H1 (cell line): ENCODE measurements at regions not wholly inside any gene's neighbourhood (a gene's known extent, or its start where the extent isn't known, plus 50 kb on each side); places are given as distances from the start of the nearest gene placed in this dataset.

Source experiments
- CTCF ChIA-PET: fragments of 300-600 bp; sonication (Branson Sonifier 250); formaldehyde crosslinking; loops from one replicate; lab custom pipeline; 2021; ENCODE audit not compliant: partially characterized antibody; lab: Charles Lee
- POLR2A ChIA-PET: fragments of 300-600 bp; sonication (Branson Sonifier 250); formaldehyde crosslinking; loops from one replicate; lab custom pipeline; 2021; ENCODE audit warnings: inconsistent platforms; ENCODE audit not compliant: partially characterized antibody; lab: Charles Lee
- DNase-seq, 2 experiments: peaks; one replicate each; pipeline versions ENCODE4 v3.0.0 to v3.0.0-alpha.2; 2010 to 2022; ENCODE audit warnings: low spot score in 2 of 2, low read depth in 1 of 2, mixed read lengths in 1 of 2
- FAIRE-seq: peaks from 2 replicates; lab custom pipeline; 2011; peaks lifted over from hg19 to GRCh38; lab: Jason Lieb, UNC
- H2AFZ ChIP-seq: 2 replicates; pipeline ENCODE4 v1.8.1; 2012; ENCODE audit warnings: low read length, inconsistent platforms
- H2AK5ac ChIP-seq: 2 replicates; pipeline ENCODE4 v1.6.1; 2013; ENCODE audit warnings: low read depth, low read length
- H2BK120ac ChIP-seq: replicated peaks from 2 replicates; pipeline ENCODE3; 2013; ENCODE audit warnings: low read depth, low read length, inconsistent platforms
- H2BK12ac ChIP-seq: 2 replicates; pipeline ENCODE4 v1.6.1; 2013; ENCODE audit warnings: low read depth, low read length
- H2BK15ac ChIP-seq: 2 replicates; pipeline ENCODE4 v1.6.1; 2013; ENCODE audit warnings: low read length
- H2BK20ac ChIP-seq: 2 replicates; pipeline ENCODE4 v1.6.1; 2013; ENCODE audit warnings: low read length
- H2BK5ac ChIP-seq: 2 replicates; pipeline ENCODE4 v1.6.1; 2013; ENCODE audit warnings: low read depth, low read length
- H3K14ac ChIP-seq: 2 replicates; pipeline ENCODE4 v1.6.1; 2013; ENCODE audit warnings: inconsistent platforms; ENCODE audit not compliant: insufficient read length
- H3K18ac ChIP-seq: 2 replicates; pipeline ENCODE4 v1.6.1; 2013; ENCODE audit warnings: low read length; ENCODE audit errors: extremely low read depth
- H3K23ac ChIP-seq: 2 replicates; pipeline ENCODE4 v1.6.1; 2013; ENCODE audit warnings: inconsistent platforms; ENCODE audit not compliant: insufficient read length
- H3K23me2 ChIP-seq: 2 replicates; pipeline ENCODE4 v1.6.1; 2013; ENCODE audit warnings: low read depth, low read length
- H3K27ac ChIP-seq: 2 replicates; pipeline ENCODE4 v1.6.1; 2011; ENCODE audit warnings: low read depth, low read length, inconsistent platforms
- H3K27me3 ChIP-seq, 4 experiments: replicated peaks in 1 of 4; 1 replicate in 1 of 4; 2 replicates in 3 of 4; pipeline versions ENCODE4 v1.6.1 to v1.8.1; 2011 to 2013; ENCODE audit warnings: low read length in 3 of 4, mild to moderate bottlenecking in 3 of 4, inconsistent platforms in 2 of 4, mixed read lengths in 2 of 4, moderate library complexity in 1 of 4; ENCODE audit not compliant: control insufficient read depth in 3 of 4, insufficient read depth in 3 of 4; ENCODE audit errors: extremely low read depth in 1 of 4
- H3K36me3 ChIP-seq, 4 experiments: 2 replicates each; pipeline versions ENCODE4 v1.6.1 to v1.8.1; 2011 to 2013; ENCODE audit warnings: mild to moderate bottlenecking in 4 of 4, low read length in 3 of 4, moderate library complexity in 2 of 4, control low read depth in 1 of 4, inconsistent platforms in 1 of 4; ENCODE audit not compliant: insufficient read depth in 4 of 4, control insufficient read depth in 2 of 4
- H3K4ac ChIP-seq: replicated peaks from 2 replicates; pipeline ENCODE3; 2013; ENCODE audit warnings: low read length, low read depth, mixed read lengths, inconsistent platforms; ENCODE audit not compliant: insufficient read length
- H3K4me1 ChIP-seq, 4 experiments: replicated peaks in 1 of 4; 1 replicate in 1 of 4; 2 replicates in 3 of 4; pipeline versions ENCODE4 v1.6.1 to v1.8.1; 2011 to 2013; ENCODE audit warnings: low read length in 3 of 4, inconsistent platforms in 2 of 4, mixed read lengths in 1 of 4; ENCODE audit not compliant: insufficient read depth in 4 of 4, control insufficient read depth in 3 of 4
- H3K4me2 ChIP-seq, 2 experiments: 2 replicates each; pipeline versions ENCODE4 v1.6.1 to v1.8.1; 2011 to 2013; ENCODE audit warnings: low read depth in 2 of 2, low read length in 2 of 2, control low read depth in 1 of 2, inconsistent platforms in 1 of 2, mild to moderate bottlenecking in 1 of 2; ENCODE audit not compliant: insufficient read depth in 1 of 2
- H3K4me3 ChIP-seq, 4 experiments: fragments of 200-600, 300-600 bp in 1 of 4; sonication (generic), shearing (Covaris generic), sonication (Bioruptor Twin) in 1 of 4; 2 replicates each; pipeline versions ENCODE4 v1.5.1 to v1.8.1; 2011 to 2016; ENCODE audit warnings: low read length in 4 of 4, low read depth in 3 of 4, control low read depth in 2 of 4, inconsistent platforms in 2 of 4, mild to moderate bottlenecking in 2 of 4, mixed read lengths in 1 of 4, moderate library complexity in 1 of 4; ENCODE audit not compliant: insufficient read depth in 2 of 4; ENCODE audit errors: extremely low read depth in 1 of 4
- H3K56ac ChIP-seq: replicated peaks from 2 replicates; pipeline ENCODE3; 2013; ENCODE audit warnings: low read depth, mild to moderate bottlenecking, mixed read lengths, low read length, inconsistent platforms; ENCODE audit not compliant: insufficient read length
- H3K79me1 ChIP-seq: 2 replicates; pipeline ENCODE4 v1.6.1; 2013; ENCODE audit warnings: low read depth, low read length, control low read depth
- H3K79me2 ChIP-seq, 2 experiments: 2 replicates each; pipeline versions ENCODE4 v1.6.1 to v1.8.1; 2012 to 2013; ENCODE audit warnings: low read length in 2 of 2, mild to moderate bottlenecking in 2 of 2, inconsistent platforms in 1 of 2; ENCODE audit not compliant: insufficient read depth in 2 of 2, control insufficient read depth in 1 of 2
- H3K9ac ChIP-seq, 4 experiments: replicated peaks in 1 of 4; 1 replicate in 1 of 4; 2 replicates in 3 of 4; pipeline versions ENCODE4 v1.6.1 to v1.8.1; 2011 to 2013; ENCODE audit warnings: low read depth in 3 of 4, low read length in 3 of 4, control low read depth in 2 of 4, mild to moderate bottlenecking in 2 of 4, moderate library complexity in 2 of 4, inconsistent platforms in 1 of 4; ENCODE audit errors: extremely low read depth in 1 of 4
- H3K9me3 ChIP-seq, 2 experiments: 2 replicates each; pipeline versions ENCODE4 v1.6.1 to v1.8.1; 2012 to 2013; ENCODE audit warnings: mild to moderate bottlenecking in 2 of 2, moderate library complexity in 2 of 2, control low read depth in 1 of 2, inconsistent platforms in 1 of 2, low read depth in 1 of 2, low read length in 1 of 2, mixed read lengths in 1 of 2; ENCODE audit not compliant: insufficient read depth in 2 of 2
- H4K20me1 ChIP-seq, 2 experiments: replicated peaks in 1 of 2; 2 replicates each; pipeline versions ENCODE3 to v1.8.1; 2011 to 2013; ENCODE audit warnings: inconsistent platforms in 2 of 2, low read length in 2 of 2, mild to moderate bottlenecking in 1 of 2; ENCODE audit not compliant: insufficient read depth in 2 of 2, control insufficient read depth in 1 of 2
- H4K5ac ChIP-seq: 2 replicates; pipeline ENCODE4 v1.6.1; 2013; ENCODE audit warnings: low read length, low read depth, mixed read lengths, inconsistent platforms; ENCODE audit not compliant: insufficient read length
- H4K8ac ChIP-seq: 2 replicates; pipeline ENCODE4 v1.8.0; 2013; ENCODE audit warnings: mild to moderate bottlenecking, moderate library complexity, low read length, inconsistent platforms; ENCODE audit not compliant: insufficient read depth; ENCODE audit errors: extremely low read depth
- H4K91ac ChIP-seq: replicated peaks from 2 replicates; pipeline ENCODE3; 2013; ENCODE audit warnings: low read length, mixed read lengths, inconsistent platforms; ENCODE audit not compliant: insufficient read length
- FOSL1 ChIP-seq: IDR thresholded peaks from 2 replicates; pipeline ENCODE4 v1.6.1; 2011; ENCODE audit warnings: mild to moderate bottlenecking, low read depth, low read length, moderate library complexity; ENCODE audit not compliant: insufficient read depth
- POU5F1 ChIP-seq: IDR thresholded peaks from 2 replicates; pipeline ENCODE4 v1.6.1; 2011; ENCODE audit warnings: low read depth, mild to moderate bottlenecking, low read length, moderate library complexity
- SIRT6 ChIP-seq: IDR thresholded peaks from one replicate; pipeline ENCODE4 v1.7.1; 2012; ENCODE audit warnings: low read length, inconsistent platforms
- SP4 ChIP-seq: IDR thresholded peaks from 2 replicates; pipeline ENCODE4 v1.6.1; 2012; ENCODE audit warnings: low read length, inconsistent platforms
- YY1 ChIP-seq: IDR thresholded peaks from 2 replicates; pipeline ENCODE4 v1.6.1; 2011; ENCODE audit warnings: low read depth, mild to moderate bottlenecking, low read length
- ZNF274 ChIP-seq: IDR thresholded peaks from 2 replicates; pipeline ENCODE4 v1.7.0; 2012; ENCODE audit warnings: low read length, borderline replicate concordance; ENCODE audit errors: extremely low read depth
- WGBS, 2 experiments: shearing (Covaris generic) in 1 of 2; methylation state at CpG; one replicate each; pipeline versions ENCODE4 v1.1.6 to v1.1.7; 2013 to 2015; ENCODE audit warnings: low lambda C conversion rate in 2 of 2, mixed read lengths in 2 of 2, inconsistent platforms in 1 of 2, low coverage in 1 of 2, missing lambda C conversion rate in 1 of 2; ENCODE audit not compliant: insufficient replicate concordance in 2 of 2, insufficient coverage in 1 of 2, insufficient read length in 1 of 2; ENCODE audit errors: extremely low coverage in 1 of 2, missing lambda C conversion rate in 1 of 2; 5-methylcytosine and 5-hydroxymethylcytosine counted together

- Histone ChIP-seq H2BK5ac (no peak overlapping the region), H4K20me1 (no peaks in the 10 kb centered on the region), H4K91ac (no peak overlapping the region), H2AK5ac (no peak overlapping the region), H3K23ac (no peak overlapping the region), H3K36me3 (no peaks in the 10 kb centered on the region), H2BK120ac (no peak overlapping the region), H3K79me2 (peaks cover 0 to 4% of the 10 kb centered on the region in 2 experiments; a peak in 1 of 4 replicates), H3K27ac (no peak overlapping the region), H3K23me2 (no peaks in the 10 kb centered on the region), H2AFZ (no peak overlapping the region), H3K4ac (no peak overlapping the region), H2BK20ac (no peak overlapping the region), H3K18ac (no peak overlapping the region), H3K56ac (no peak overlapping the region), H3K4me3 (no peak overlapping the region), H3K27me3 (no peaks in the 10 kb centered on the region), H3K4me2 (no peak overlapping the region), H3K79me1 (no peaks in the 10 kb centered on the region), H2BK15ac (no peak overlapping the region), H3K14ac (no peak overlapping the region), H3K4me1 (peaks cover 0 to 3% (median 0%) of the 10 kb centered on the region in 4 experiments; a peak in 1 of 7 replicates), H2BK12ac (no peak overlapping the region), H3K9me3 (no peaks in the 10 kb centered on the region), H4K5ac (no peak overlapping the region), H3K9ac (no peak overlapping the region), H4K8ac (no peak overlapping the region)
- ChIA-PET POLR2A (no interaction called here), CTCF (no interaction called here)
- TF ChIP-seq POU5F1 = no peak
- TF ChIP-seq YY1 = no peak
- TF ChIP-seq SIRT6 = no peak
- no peak for TF ChIP-seq SP4
- TF ChIP-seq ZNF274 = no peak
- no peak for TF ChIP-seq FOSL1
- FAIRE-seq (no peak), DNase-seq (no peak)
- 76% methylated on average over 1 of the region's 1 CpG; no CpG with 5 or more reads in 1 of the 2 experiments for WGBS, 2 experiments
Observed at GRCh38 chr14:40345334-40345733, 913.1 kb upstream of the FBXO33 start.
